Retinal pigment epithelial cell (primary cell): ENCODE measurements at regions not wholly inside any gene's neighbourhood (a gene's known extent, or its start where the extent isn't known, plus 50 kb on each side); places are given as distances from the start of the nearest gene placed in this dataset.

Experiments
- DNase-seq: peaks from one replicate; pipeline ENCODE4 v3.0.0-alpha.2; 2010; ENCODE audit warnings: low read depth
- H3K4me3 ChIP-seq: 2 replicates; pipeline ENCODE4 v1.5.1; 2011; ENCODE audit warnings: mild to moderate bottlenecking, low read length, control low read depth, moderate library complexity
- CTCF ChIP-seq: conservative IDR thresholded peaks from 2 replicates; pipeline ENCODE4 v1.5.1; 2011; ENCODE audit warnings: low read depth, low read length, control low read depth, inconsistent platforms

GRCh38 chr13:89238496-89238895 is 1567.3 kb downstream of the SLITRK5 start:
- no peak for DNase-seq
- H3K4me3 ChIP-seq, result no peak overlapping the region
- no peak for TF ChIP-seq CTCF

GRCh38 chr13:89239361-89240127 is 1568.4 kb downstream of the SLITRK5 start:
- H3K4me3 ChIP-seq, result no peak overlapping the region
- no peak for TF ChIP-seq CTCF
- DNase-seq, result no peak

- TF ChIP-seq CTCF, result no peak
- DNase-seq, result no peak
- no peak overlapping the region for H3K4me3 ChIP-seq
Measured at GRCh38 chr13:89255844-89256406, 1584.8 kb downstream of the SLITRK5 start.

GRCh38 chr13:89267734-89268133 is 1596.6 kb downstream of the SLITRK5 start:
- no peak for DNase-seq
- no peak overlapping the region for H3K4me3 ChIP-seq
- TF ChIP-seq CTCF, result no peak

GRCh38 chr13:89269737-89270136 is 1598.6 kb downstream of the SLITRK5 start:
- H3K4me3 ChIP-seq, result no peak overlapping the region
- no peak for TF ChIP-seq CTCF
- no peak for DNase-seq

- TF ChIP-seq CTCF, result no peak
Measured at GRCh38 chr13:89270736-89271135, 1599.6 kb downstream of the SLITRK5 start.

GRCh38 chr13:89279374-89279773 is 1608.2 kb downstream of the SLITRK5 start:
- no peak overlapping the region for H3K4me3 ChIP-seq
- TF ChIP-seq CTCF, result no peak
- DNase-seq, result no peak

More at GRCh38 chr13:89270736-89271135, 1599.6 kb downstream of the SLITRK5 start:
- DNase-seq, result no peak
- H3K4me3 ChIP-seq, result no peak overlapping the region
